ENCODE measurements at regions not wholly inside any gene's neighbourhood (a gene's known extent, or its start where the extent isn't known, plus 50 kb on each side); places are given as distances from the start of the nearest gene placed in this dataset.

GRCh38 chr12:107474099-107474498, 211.5 kb upstream of the PWP1 start:
- no peaks in the 10 kb centered on the region for H3K79me2 ChIP-seq (ENCODE audit: control insufficient read depth, insufficient read depth, low read length)
- TF ChIP-seq RAD21 (CRISPR knock-in tag; conservative IDR thresholded peaks at IDR 0.05 in 1 of 2, IDR thresholded peaks at IDR 0.05 in 1 of 2) (no peak), ZNF3 (CRISPR knock-in tag; IDR thresholded peaks at IDR 0.05) (no peak), TAF9B (IDR thresholded peaks at IDR 0.05; ENCODE audit: partially characterized antibody) (no peak), NFE2L1 (tag; IDR thresholded peaks at IDR 0.05; ENCODE audit: borderline replicate concordance, low read depth) (no peak), ZNF699 (CRISPR knock-in tag; IDR thresholded peaks at IDR 0.05; ENCODE audit: insufficient replicate concordance) (no peak), ZNF609 (CRISPR knock-in tag; IDR thresholded peaks at IDR 0.05; ENCODE audit: borderline replicate concordance) (no peak), HMBOX1 (IDR thresholded peaks at IDR 0.05) (no peak), HBP1 (CRISPR knock-in tag; IDR thresholded peaks at IDR 0.05) (no peak), ARNT (IDR thresholded peaks at IDR 0.05) (no peak), CSDE1 (IDR thresholded peaks at IDR 0.05) (no peak)
- H3K4me2 ChIP-seq (ENCODE audit: insufficient read depth, low read length), result no peak overlapping the region
- H3K27ac ChIP-seq (ENCODE audit: extremely low read depth, low read depth, low read length), result no peak overlapping the region
- H3K36me3 ChIP-seq (ENCODE audit: control insufficient read depth, insufficient read depth, low read length), result no peaks in the 10 kb centered on the region
- no peaks in the 10 kb centered on the region for H3K9me3 ChIP-seq (replicated peaks; ENCODE audit: control insufficient read depth, insufficient read depth, low read depth, low read length)
- POLR2A ChIA-PET, result no interaction called here
- FAIRE-seq (no peak), ATAC-seq (no peak), DNase-seq (ENCODE audit: extremely low read depth in 1 of 4, low spot score in 3 of 4) (no peak)
- CTCF ChIA-PET (ENCODE audit: low intra/inter-chr PET ratio), result no interaction called here
- no peaks in the 10 kb centered on the region for H3K4me1 ChIP-seq (replicated peaks in 1 of 2; ENCODE audit: control insufficient read depth in 2 of 2, insufficient read depth in 2 of 2, low read length in 2 of 2)
- in situ Hi-C loops (cut with MboI) (no loop called here), intact Hi-C loops (cut with micrococcal nuclease) (no loop called here)
- H3K4me3 ChIP-seq, result no peak overlapping the region
- no peak overlapping the region for H3K9ac ChIP-seq (ENCODE audit: insufficient read depth in 1 of 2, low read depth in 2 of 2, low read length in 2 of 2)
- no TSS peak for BruUV-seq (replicated peaks)
- 1% methylated on average over 9 of the region's 9 CpGs for WGBS (ENCODE audit: insufficient coverage, low coverage, missing lambda C conversion rate)
- peaks cover 0 to 5% of the 10 kb centered on the region in 2 experiments; a peak in 2 of 5 replicates for H3K27me3 ChIP-seq (ENCODE audit: control insufficient read depth in 2 of 2, insufficient read depth in 2 of 2, low read length in 2 of 2)
- no peak overlapping the region for H2AFZ ChIP-seq (ENCODE audit: low read depth, low read length)
- no peaks in the 10 kb centered on the region for H3K9me1 ChIP-seq (ENCODE audit: control insufficient read depth, insufficient read depth, low read length)
- no peaks in the 10 kb centered on the region for H4K20me1 ChIP-seq (replicated peaks; ENCODE audit: control insufficient read depth, insufficient read depth, low read length)
